ENCODE measurements at regions not wholly inside any gene's neighbourhood (a gene's known extent, or its start where the extent isn't known, plus 50 kb on each side); places are given as distances from the start of the nearest gene placed in this dataset.

DNA sequence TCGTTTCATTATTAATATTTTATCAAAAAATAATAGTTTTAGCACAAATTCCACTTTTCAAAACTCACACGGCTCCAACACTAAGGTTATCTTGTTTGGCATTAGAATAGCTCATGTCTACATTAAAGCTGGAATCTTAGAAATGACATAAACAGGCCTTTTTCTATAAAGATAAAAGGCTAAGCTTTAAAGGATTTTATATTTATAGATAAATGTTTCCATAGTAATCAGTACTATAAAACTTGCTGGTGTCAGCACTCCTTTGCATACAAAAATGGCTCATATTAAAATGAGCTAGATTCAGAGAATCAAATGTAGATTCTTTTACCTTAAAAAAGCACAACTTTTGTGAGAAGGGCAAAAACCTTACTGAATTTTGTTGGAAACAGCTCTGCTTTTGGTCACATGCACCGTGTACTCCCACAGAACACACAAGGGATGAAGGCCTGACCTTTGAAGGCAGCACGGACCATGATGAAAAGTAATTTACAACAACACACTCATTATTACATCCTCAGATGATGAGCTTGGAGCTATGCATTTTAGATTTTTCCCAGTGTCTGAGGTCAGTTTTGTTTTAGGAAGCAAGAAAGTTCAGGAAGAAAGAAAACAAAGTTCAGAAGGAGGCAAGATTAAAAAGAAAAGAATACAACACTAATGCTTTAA, 202.8 kb downstream of the BCAT1 start:
- DNase-seq (ENCODE audit: low spot score): no peak
- H3K27ac Mint-ChIP-seq (ENCODE audit: unreplicated experiment): no peak overlapping the region
- no peaks in the 10 kb centered on the region for H3K36me3 Mint-ChIP-seq (ENCODE audit: low read depth, unreplicated experiment)
- peaks cover 11% of the 10 kb centered on the region for H3K4me1 Mint-ChIP-seq (ENCODE audit: unreplicated experiment)
- no peaks in the 10 kb centered on the region for H3K27me3 Mint-ChIP-seq (ENCODE audit: unreplicated experiment)
- H3K9me3 Mint-ChIP-seq (ENCODE audit: unreplicated experiment): no peaks in the 10 kb centered on the region
- H3K4me3 Mint-ChIP-seq (ENCODE audit: unreplicated experiment): no peak overlapping the region
- TF ChIP-seq, protein P1, sequence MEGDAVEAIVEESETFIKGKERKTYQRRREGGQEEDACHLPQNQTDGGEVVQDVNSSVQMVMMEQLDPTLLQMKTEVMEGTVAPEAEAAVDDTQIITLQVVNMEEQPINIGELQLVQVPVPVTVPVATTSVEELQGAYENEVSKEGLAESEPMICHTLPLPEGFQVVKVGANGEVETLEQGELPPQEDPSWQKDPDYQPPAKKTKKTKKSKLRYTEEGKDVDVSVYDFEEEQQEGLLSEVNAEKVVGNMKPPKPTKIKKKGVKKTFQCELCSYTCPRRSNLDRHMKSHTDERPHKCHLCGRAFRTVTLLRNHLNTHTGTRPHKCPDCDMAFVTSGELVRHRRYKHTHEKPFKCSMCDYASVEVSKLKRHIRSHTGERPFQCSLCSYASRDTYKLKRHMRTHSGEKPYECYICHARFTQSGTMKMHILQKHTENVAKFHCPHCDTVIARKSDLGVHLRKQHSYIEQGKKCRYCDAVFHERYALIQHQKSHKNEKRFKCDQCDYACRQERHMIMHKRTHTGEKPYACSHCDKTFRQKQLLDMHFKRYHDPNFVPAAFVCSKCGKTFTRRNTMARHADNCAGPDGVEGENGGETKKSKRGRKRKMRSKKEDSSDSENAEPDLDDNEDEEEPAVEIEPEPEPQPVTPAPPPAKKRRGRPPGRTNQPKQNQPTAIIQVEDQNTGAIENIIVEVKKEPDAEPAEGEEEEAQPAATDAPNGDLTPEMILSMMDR (IDR thresholded peaks at IDR 0.05; ENCODE audit: unreplicated experiment): no peak

DNA sequence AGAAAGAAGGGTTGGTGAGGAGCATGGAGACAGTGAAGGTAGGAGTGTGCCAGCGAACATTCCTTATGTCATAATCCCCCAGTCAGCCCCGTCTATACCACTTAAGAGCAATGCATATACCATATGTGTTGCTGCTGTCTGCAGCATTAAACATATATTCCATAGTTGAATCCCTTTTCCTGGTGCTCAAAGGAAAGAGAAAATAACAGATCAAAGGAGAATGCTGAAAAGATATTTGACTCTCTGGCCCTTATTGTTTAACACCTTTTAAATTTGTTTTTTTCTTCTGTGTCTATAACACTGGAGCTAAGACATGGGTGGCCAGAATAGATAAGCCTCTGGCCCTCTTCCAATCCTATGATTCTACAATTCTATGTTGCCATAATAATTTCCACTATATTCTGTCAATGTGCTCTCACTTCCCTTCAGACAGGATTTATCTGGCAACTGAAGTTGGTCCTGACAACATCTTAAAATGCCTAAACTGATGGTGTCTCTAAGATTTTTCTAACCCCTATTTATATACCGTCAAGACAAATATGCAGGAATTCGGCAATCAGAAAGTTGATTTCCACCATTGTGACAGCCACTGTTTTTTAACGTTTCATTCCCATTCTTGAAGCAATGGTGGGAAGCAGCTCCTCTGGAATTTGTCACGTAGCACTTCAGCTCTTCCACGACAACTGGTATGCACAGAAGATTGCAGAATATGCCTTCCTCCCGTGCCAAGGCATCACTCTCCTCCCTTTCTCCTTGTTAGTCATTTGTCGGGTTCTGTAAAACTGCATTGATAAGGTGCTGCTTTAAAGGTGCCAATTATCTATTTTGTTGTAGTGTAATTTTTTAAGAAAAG, 204.7 kb downstream of the BCAT1 start:
- TF ChIP-seq, protein P1 (IDR thresholded peaks at IDR 0.05; ENCODE audit: unreplicated experiment): no peak

DNA sequence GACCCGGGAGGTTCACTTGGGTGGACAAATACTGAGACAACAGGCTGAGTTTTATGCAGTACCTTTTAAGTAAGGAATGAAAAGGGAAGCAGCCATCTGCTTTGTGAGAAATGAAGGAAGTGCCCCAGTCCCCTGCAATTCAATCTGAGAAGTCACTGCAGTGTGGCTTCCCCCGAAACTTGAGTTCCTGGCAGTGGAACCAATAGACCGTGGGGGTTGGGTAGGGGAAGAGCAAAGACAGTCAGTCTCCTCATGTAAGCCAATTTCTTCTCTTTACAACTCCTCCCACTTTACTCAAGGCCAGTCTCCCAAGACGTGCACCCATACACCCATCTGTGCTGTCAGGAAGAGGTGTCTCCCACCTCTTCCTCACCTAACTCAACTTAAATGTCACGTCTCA, 206.5 kb downstream of the BCAT1 start:
- peak overlapping the region; percentile 21 for H3K27ac Mint-ChIP-seq (ENCODE audit: unreplicated experiment)
- TF ChIP-seq, protein P1 (IDR thresholded peaks at IDR 0.05; ENCODE audit: unreplicated experiment): no peak
- H3K27me3 Mint-ChIP-seq (ENCODE audit: unreplicated experiment): no peaks in the 10 kb centered on the region
- no peaks in the 10 kb centered on the region for H3K9me3 Mint-ChIP-seq (ENCODE audit: unreplicated experiment)
- H3K4me3 Mint-ChIP-seq (ENCODE audit: unreplicated experiment): no peak overlapping the region
- no peaks in the 10 kb centered on the region for H3K36me3 Mint-ChIP-seq (ENCODE audit: low read depth, unreplicated experiment)
- DNase-seq (ENCODE audit: low spot score): no peak
- peaks cover 18% of the 10 kb centered on the region for H3K4me1 Mint-ChIP-seq (ENCODE audit: unreplicated experiment)

More for the DNA sequence above, 204.7 kb downstream of the BCAT1 start:
- H3K36me3 Mint-ChIP-seq (ENCODE audit: low read depth, unreplicated experiment): no peaks in the 10 kb centered on the region
- no peaks in the 10 kb centered on the region for H3K27me3 Mint-ChIP-seq (ENCODE audit: unreplicated experiment)
- H3K4me3 Mint-ChIP-seq (ENCODE audit: unreplicated experiment): no peak overlapping the region
- no peaks in the 10 kb centered on the region for H3K9me3 Mint-ChIP-seq (ENCODE audit: unreplicated experiment)
- H3K27ac Mint-ChIP-seq (ENCODE audit: unreplicated experiment): no peak overlapping the region
- H3K4me1 Mint-ChIP-seq (ENCODE audit: unreplicated experiment): peaks cover 13% of the 10 kb centered on the region
- no peak for DNase-seq (ENCODE audit: low spot score)

DNA sequence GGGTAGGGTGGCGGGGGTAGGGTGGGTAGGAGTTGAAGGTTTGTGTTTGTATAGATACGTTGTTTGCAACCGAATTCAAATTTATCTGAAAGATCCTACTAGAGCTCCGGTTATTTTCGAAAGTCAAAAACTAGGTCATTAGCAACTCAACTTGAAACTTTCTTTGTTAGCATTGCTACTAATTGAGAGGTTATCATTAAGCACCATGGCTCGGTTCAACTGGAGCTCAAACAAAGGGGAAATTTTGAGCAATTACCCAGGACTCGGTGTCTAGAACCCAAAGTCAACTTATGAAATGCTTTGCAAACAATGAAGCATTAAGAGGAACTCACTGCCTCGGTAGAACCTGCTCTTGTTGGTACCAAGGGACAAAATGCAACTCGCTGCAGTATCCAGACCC, 207.7 kb downstream of the BCAT1 start:
- Mint-ChIP-seq H3K27me3 (ENCODE audit: unreplicated experiment) (no peaks in the 10 kb centered on the region), H3K4me3 (ENCODE audit: unreplicated experiment) (no peak overlapping the region), H3K36me3 (ENCODE audit: low read depth, unreplicated experiment) (no peaks in the 10 kb centered on the region), H3K27ac (ENCODE audit: unreplicated experiment) (no peak overlapping the region), H3K4me1 (ENCODE audit: unreplicated experiment) (peaks cover 30% of the 10 kb centered on the region), H3K9me3 (ENCODE audit: unreplicated experiment) (no peaks in the 10 kb centered on the region)
- no peak for DNase-seq (ENCODE audit: low spot score)
- TF ChIP-seq, protein P1 (IDR thresholded peaks at IDR 0.05; ENCODE audit: unreplicated experiment): no peak

Measured in endothelial cell (in vitro differentiated cells).